HG02884 (cell line): ENCODE measurements at regions not wholly inside any gene's neighbourhood (a gene's known extent, or its start where the extent isn't known, plus 50 kb on each side); places are given as distances from the start of the nearest gene placed in this dataset.
"Not testable (repeated sequence)": the region's sequence is repeated elsewhere in the genome, so short reads cannot be mapped to it uniquely, and the experiment has no call there.

Source experiments
- ATAC-seq: cut with Tn5 transposase; IDR thresholded peaks from one replicate; pipeline ENCODE4 v1.9.1; 2021; ENCODE audit warnings: mild to moderate bottlenecking, moderate library complexity; ENCODE audit not compliant: unreplicated experiment

GRCh38 chr5:125429498-125429897 lies 683.1 kb upstream of the ZNF608 start:
- no peak for ATAC-seq

GRCh38 chr5:125433457-125433856 lies 687.0 kb upstream of the ZNF608 start:
- no peak for ATAC-seq

- ATAC-seq: no peak
These were observed 692.8 kb upstream of the ZNF608 start for GRCh38 chr5:125439243-125439642.

- ATAC-seq: no peak
These were observed 694.5 kb upstream of the ZNF608 start for GRCh38 chr5:125440905-125441304.

- ATAC-seq: no peak
These were observed 700.5 kb upstream of the ZNF608 start for GRCh38 chr5:125446986-125447385.

- ATAC-seq: no peak
These were observed 704.3 kb upstream of the ZNF608 start for GRCh38 chr5:125450771-125451170.

- no peak for ATAC-seq
These were observed 705.2 kb upstream of the ZNF608 start for GRCh38 chr5:125451622-125452021.

- ATAC-seq: no peak
These were observed 706.6 kb upstream of the ZNF608 start for GRCh38 chr5:125452991-125453390.

GRCh38 chr5:125455041-125455440 lies 708.6 kb upstream of the ZNF608 start:
- ATAC-seq: no peak

GRCh38 chr5:125456005-125456404 lies 709.6 kb upstream of the ZNF608 start:
- not testable (repeated sequence) for ATAC-seq

- ATAC-seq: no peak
These were observed 711.2 kb upstream of the ZNF608 start for GRCh38 chr5:125457617-125458016.

- not testable (repeated sequence) for ATAC-seq
These were observed 712.5 kb upstream of the ZNF608 start for GRCh38 chr5:125458949-125459348.

- ATAC-seq: no peak
These were observed 715.2 kb upstream of the ZNF608 start for GRCh38 chr5:125461641-125462072.

GRCh38 chr5:125463466-125464092 lies 717.1 kb upstream of the ZNF608 start:
- ATAC-seq: no peak

GRCh38 chr5:125464847-125465432 lies 718.5 kb upstream of the ZNF608 start:
- no peak for ATAC-seq

- no peak for ATAC-seq
These were observed 719.3 kb upstream of the ZNF608 start for GRCh38 chr5:125465703-125466102.

- no peak for ATAC-seq
These were observed 720.8 kb upstream of the ZNF608 start for GRCh38 chr5:125467222-125467621.

- ATAC-seq: no peak
These were observed 724.0 kb upstream of the ZNF608 start for GRCh38 chr5:125470280-125470902.

GRCh38 chr5:125476901-125477585 lies 730.6 kb upstream of the ZNF608 start:
- ATAC-seq: no peak

GRCh38 chr5:125477586-125477975 lies 731.1 kb upstream of the ZNF608 start:
- ATAC-seq: no peak

GRCh38 chr5:125478599-125478998 lies 732.2 kb upstream of the ZNF608 start:
- ATAC-seq: no peak

- no peak for ATAC-seq
These were observed 734.5 kb upstream of the ZNF608 start for GRCh38 chr5:125480911-125481310.
